AG09309 (cell line): ENCODE measurements at regions not wholly inside any gene's neighbourhood (a gene's known extent, or its start where the extent isn't known, plus 50 kb on each side); places are given as distances from the start of the nearest gene placed in this dataset.

Experiments used
- DNase-seq: peaks from one replicate; pipeline ENCODE4 v3.0.0-alpha.2; 2010; ENCODE audit warnings: low read depth
- H3K4me3 ChIP-seq: 2 replicates; pipeline ENCODE4 v1.5.1; 2011; ENCODE audit warnings: mild to moderate bottlenecking, low read depth, low read length, moderate library complexity; ENCODE audit not compliant: control insufficient read depth
- CTCF ChIP-seq: IDR thresholded peaks from 2 replicates; pipeline ENCODE4 v1.5.1; 2011; ENCODE audit warnings: mild to moderate bottlenecking, low read depth, low read length, inconsistent platforms; ENCODE audit not compliant: insufficient read depth, control insufficient read depth; ENCODE audit errors: missing control alignments

- no peak for DNase-seq
- no peak overlapping the region for H3K4me3 ChIP-seq
- no peak for TF ChIP-seq CTCF
These were observed 372.4 kb downstream of the CMPK2 start for GRCh38 chr2:6493266-6493665.

DNA sequence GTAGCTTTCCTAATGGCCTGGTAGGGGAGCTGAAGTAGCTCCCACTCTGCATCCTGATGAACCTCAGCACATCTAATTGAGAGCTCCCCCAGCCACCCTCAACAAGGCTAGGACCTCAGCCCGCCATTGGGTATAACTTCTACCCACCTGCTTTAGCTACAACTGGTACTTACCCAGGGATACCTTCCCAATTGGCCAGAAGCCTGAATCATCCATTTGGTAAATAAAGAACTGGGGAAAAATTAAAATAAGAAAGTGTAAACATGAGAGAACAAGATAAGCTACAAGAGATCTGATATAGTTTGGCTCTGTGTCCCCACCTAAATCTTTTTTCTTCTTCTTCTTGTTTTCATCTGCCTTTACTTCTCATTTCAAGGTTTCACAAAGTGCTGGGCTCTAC is 372.0 kb downstream of the CMPK2 start:
- no peak overlapping the region for H3K4me3 ChIP-seq
- no peak for DNase-seq
- TF ChIP-seq CTCF: no peak

DNA sequence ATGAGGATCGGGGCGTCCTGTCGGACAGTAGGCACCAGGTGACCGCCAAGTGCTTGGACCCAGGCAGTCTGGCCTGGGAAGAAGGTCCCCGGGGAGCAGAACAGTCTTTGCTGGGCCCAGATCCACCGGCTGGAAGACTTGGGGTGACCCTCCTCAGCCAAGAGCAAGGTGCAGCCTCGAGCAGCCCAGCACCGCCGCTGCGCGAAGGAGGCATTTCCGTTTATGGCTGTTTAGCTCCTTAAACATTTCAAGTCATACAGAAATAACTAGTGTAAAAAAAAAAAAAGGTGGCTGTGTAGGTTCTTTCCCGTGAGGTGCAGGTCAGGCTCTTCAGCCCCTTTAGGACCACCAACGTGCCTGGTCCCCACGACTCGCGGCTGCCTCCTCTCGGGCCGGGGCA is 370.2 kb downstream of the CMPK2 start:
- no peak overlapping the region for H3K4me3 ChIP-seq
- DNase-seq: no peak
- TF ChIP-seq CTCF: no peak

GRCh38 chr2:6496376-6496775 is 369.3 kb downstream of the CMPK2 start:
- no peak for DNase-seq
- TF ChIP-seq CTCF: no peak
- no peak overlapping the region for H3K4me3 ChIP-seq

GRCh38 chr2:6497048-6497447 is 368.7 kb downstream of the CMPK2 start:
- no peak overlapping the region for H3K4me3 ChIP-seq
- no peak for DNase-seq
- TF ChIP-seq CTCF: no peak

DNA sequence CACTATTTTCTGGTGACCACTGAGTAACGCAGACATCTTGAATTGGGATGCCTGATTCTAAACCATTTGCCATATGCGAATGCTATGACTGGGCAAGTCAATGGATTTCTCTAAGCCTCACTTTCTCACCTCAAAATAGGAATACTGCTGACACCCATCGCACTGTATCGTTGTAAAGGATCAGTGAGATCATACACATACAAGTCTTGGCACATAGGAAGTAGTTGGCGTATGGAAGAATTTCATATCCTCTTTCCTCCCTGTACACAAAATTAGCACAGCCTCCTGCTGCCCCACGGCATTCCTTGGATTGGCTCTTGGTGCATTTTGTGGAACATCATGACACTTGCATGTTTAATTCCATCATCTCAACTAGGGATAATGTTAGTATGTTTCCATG is 366.9 kb downstream of the CMPK2 start:
- no peak for DNase-seq
- no peak overlapping the region for H3K4me3 ChIP-seq
- TF ChIP-seq CTCF: no peak

DNA sequence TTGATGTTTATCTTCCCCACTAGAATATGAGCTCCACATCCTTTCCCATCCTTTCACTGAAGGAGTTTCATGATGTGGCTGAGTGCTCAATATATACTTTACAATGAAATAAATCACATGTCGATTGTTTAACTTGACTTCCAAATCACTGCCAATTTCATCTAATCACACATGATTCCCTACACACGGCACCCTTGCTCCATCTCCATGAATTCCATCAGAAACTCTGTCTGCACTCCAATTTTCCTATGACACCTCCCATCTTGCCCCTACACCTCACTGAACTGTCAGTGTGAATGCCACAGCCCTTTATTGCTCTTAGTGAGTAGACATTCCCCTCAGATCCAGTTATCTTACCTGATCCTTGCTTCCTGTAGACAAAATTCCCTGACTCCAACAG is 366.0 kb downstream of the CMPK2 start:
- TF ChIP-seq CTCF: no peak
- no peak overlapping the region for H3K4me3 ChIP-seq

More for the DNA sequence above, 366.0 kb downstream of the CMPK2 start:
- DNase-seq: no peak
